H7 (cell line): ENCODE measurements at regions not wholly inside any gene's neighbourhood (a gene's known extent, or its start where the extent isn't known, plus 50 kb on each side); places are given as distances from the start of the nearest gene placed in this dataset.

ENCODE experiments used
- DNase-seq: peaks from one replicate; pipeline ENCODE4 v3.0.0; 2012
- H3K27me3 ChIP-seq: 2 replicates; pipeline ENCODE4 v1.6.0; 2011; ENCODE audit warnings: mild to moderate bottlenecking, low read length; ENCODE audit not compliant: control insufficient read depth, insufficient read depth
- H3K36me3 ChIP-seq: replicated peaks from 2 replicates; pipeline ENCODE4 v1.5.1; 2011; ENCODE audit warnings: low read length; ENCODE audit not compliant: control insufficient read depth, insufficient read depth
- H3K4me3 ChIP-seq: 2 replicates; pipeline ENCODE4 v1.5.1; 2011; ENCODE audit warnings: low read depth, mild to moderate bottlenecking, control low read depth, low read length, moderate library complexity; ENCODE audit not compliant: insufficient read depth

DNA sequence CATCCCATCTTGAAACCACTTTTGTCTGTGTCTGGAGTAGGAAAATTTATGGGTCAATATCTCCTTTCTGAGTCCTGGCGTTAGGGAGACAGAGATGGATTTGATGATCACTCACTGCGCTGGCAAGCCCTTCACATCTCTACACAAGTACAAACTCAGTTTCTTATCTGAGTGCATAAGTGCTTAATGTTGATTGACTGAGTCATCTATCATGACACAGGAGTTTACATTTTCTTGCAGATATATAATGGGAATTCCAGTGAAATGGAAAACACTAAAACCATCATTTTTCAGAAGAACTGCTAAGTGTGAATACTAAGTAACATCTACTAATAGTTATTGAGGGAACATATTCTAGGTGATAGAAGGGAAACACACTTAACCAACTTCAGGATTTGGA, 763.9 kb upstream of the COBL start:
- no peaks in the 10 kb centered on the region for H3K36me3 ChIP-seq
- H3K27me3 ChIP-seq: no peaks in the 10 kb centered on the region
- H3K4me3 ChIP-seq: no peak overlapping the region
- no peak for DNase-seq

DNA sequence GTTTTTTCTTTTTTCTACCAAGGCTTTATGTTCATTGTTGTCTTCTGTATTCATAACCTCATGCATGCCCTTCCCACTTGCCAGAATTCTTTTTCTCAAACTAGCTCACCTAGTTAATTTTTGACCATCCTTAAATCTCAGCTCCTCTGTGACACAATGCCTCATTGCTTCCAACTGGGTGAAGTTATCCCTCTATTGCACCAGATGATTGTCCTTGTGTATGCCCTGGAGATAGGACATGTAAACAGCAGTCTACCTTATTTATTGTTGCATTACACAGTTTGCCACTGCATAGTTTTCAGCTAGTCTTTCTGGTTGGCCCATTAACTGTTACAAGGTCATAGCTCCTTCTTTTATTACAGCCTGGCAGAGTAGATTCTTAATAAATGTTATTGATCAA, 763.1 kb upstream of the COBL start:
- H3K36me3 ChIP-seq: no peaks in the 10 kb centered on the region
- H3K4me3 ChIP-seq: no peak overlapping the region
- no peak for DNase-seq
- H3K27me3 ChIP-seq: no peaks in the 10 kb centered on the region

- no peaks in the 10 kb centered on the region for H3K36me3 ChIP-seq
- no peak for DNase-seq
- no peak overlapping the region for H3K4me3 ChIP-seq
- H3K27me3 ChIP-seq: no peaks in the 10 kb centered on the region
These were observed 761.0 kb upstream of the COBL start for GRCh38 chr7:52077571-52077970.

DNA sequence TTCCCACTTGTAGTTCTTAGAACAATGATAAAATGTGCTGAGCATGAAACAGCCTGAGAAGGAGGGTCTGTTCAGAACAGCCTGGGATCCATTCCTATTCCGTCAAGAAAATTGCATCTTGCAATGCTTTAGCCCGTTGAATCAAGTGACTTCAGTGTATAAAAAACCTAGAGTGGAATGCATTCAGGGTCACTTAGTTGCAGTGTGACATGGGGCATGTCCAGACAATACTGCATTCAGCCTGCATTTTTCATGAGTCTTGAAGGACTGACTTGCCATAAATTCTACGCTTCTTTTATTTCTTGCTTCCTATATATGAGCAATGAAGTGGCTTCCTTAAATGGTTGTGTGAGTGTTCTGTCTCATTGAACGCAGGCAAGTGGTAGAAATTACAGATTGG, 758.3 kb upstream of the COBL start:
- no peak for DNase-seq
- Histone ChIP-seq H3K4me3 (no peak overlapping the region), H3K27me3 (no peaks in the 10 kb centered on the region), H3K36me3 (no peaks in the 10 kb centered on the region)

DNA sequence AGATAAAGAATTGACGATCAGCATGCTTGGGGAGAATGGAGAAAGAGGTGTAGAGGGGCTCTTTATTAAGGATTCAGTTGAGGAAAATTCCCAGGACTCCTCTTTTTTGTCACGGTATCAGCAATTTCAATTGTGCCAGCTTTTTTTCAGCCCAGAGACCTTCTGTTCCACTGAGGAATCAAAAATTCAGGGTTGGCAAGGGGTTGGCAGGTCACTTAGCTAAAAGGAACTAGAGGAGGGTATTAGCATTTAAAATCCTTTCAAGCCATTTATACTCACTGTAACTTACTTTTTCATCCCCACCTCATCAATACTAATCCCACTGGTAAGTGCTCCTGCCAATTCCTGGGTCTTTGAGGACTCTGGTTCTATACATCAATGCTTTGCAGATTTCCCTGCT, 757.5 kb upstream of the COBL start:
- no peak for DNase-seq

DNA sequence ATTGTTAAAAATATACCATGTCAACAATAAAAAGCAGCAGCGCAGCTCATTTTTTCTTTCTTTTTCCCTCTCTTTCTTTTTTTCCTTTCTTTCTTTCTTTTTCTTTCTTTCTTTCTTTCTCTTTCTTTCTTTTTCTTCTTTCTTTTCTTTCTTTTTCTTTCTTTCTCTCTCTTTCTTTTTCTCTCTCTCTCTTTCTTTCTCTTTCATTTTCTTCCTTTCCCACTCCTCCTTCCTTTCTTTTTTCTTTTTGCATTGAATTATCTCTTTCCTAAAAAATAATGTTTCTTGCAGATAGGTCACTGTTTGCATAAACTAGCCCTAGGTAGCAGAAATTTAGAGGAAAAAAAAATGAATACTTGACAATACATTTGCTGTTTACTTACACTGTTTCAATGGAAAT, 755.1 kb upstream of the COBL start:
- Histone ChIP-seq H3K36me3 (no peaks in the 10 kb centered on the region), H3K27me3 (no peaks in the 10 kb centered on the region), H3K4me3 (no peak overlapping the region)
- no peak for DNase-seq

More for the DNA sequence above, 757.5 kb upstream of the COBL start:
- H3K4me3 ChIP-seq: no peak overlapping the region
- no peaks in the 10 kb centered on the region for H3K36me3 ChIP-seq
- no peaks in the 10 kb centered on the region for H3K27me3 ChIP-seq

DNA sequence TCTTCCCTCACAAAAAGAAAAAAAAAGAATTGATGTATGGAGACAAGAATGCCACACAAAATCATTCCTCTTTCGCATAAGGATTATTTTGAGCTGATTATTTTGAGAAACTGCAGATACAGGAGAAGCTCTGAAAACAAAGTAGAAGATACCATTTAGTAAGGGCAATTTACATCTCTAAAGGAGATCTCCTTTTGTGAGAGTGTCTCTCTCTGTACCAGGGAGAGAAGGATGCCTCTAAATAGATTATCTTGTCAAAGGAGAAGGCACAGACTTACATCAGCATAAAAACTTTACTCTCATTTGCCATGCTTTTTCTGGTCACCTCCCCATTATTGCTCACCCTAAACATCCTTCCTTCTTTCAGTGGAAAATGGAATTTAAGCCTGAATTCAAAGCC, 747.9 kb upstream of the COBL start:
- no peaks in the 10 kb centered on the region for H3K27me3 ChIP-seq
- no peaks in the 10 kb centered on the region for H3K36me3 ChIP-seq
- no peak overlapping the region for H3K4me3 ChIP-seq
- DNase-seq: no peak

- no peak for DNase-seq
- no peaks in the 10 kb centered on the region for H3K36me3 ChIP-seq
- no peak overlapping the region for H3K4me3 ChIP-seq
- no peaks in the 10 kb centered on the region for H3K27me3 ChIP-seq
These were observed 745.1 kb upstream of the COBL start for GRCh38 chr7:52061666-52062065.

DNA sequence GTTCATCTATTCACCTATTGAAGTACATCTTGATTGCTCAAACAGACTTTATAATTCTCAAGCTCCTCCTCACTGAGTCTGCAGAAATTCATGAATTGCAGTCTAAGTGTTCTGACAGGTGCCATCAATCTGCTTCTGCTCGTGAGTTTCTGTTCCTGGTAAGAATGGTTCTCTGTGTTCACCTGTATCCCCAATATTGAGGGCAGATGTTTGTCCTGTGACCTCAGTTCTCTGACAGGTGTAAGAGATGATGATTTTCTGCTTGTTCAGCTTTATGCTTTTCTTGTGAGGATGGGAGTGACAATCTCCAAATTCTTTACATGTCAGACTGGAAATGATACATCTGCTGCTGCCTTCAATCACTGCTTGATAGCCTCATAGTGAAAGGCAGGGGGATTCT, 736.9 kb upstream of the COBL start:
- Histone ChIP-seq H3K4me3 (no peak overlapping the region), H3K27me3 (no peaks in the 10 kb centered on the region), H3K36me3 (no peaks in the 10 kb centered on the region)
- no peak for DNase-seq

DNA sequence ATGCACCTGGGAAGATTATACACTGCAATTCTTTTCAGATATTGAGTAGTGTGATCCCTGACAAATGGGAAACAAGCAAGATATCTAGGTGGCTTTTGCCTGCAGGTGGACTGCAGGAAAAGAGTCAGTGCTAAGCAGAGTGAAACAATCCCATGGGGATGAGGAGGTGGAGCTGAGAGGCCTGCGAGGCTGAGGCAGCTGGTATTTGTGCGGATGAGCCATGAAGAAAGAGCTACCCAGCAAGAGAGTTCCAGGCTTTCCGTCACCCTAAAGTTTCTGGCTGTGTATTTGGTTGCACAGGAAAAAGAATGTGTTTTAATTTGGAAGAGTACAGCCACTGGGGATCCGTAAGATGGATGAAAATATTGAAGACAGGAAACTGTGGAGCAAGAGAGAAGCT, 714.1 kb upstream of the COBL start:
- Histone ChIP-seq H3K36me3 (no peaks in the 10 kb centered on the region), H3K4me3 (no peak overlapping the region), H3K27me3 (no peaks in the 10 kb centered on the region)
- no peak for DNase-seq

DNA sequence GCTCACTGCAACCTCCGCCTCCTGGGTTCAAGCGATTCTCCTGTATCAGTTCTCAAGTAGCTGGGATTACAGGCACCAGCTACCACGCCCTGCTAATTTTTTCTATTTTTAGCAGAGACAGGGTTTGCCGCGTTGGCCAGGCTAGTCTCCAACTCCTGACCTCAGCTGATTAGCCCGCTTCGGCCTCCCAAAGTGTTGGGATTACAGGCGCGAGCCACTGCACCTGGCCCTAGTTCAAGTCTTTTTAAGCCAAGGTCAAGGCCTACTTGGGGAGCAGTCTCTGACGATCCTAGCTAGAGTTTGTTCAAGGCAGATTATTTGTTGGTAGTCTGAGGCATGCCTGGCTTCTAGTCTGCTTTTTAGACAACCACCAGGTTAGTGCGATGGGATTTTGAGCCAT, 709.5 kb upstream of the COBL start:
- Histone ChIP-seq H3K27me3 (no peaks in the 10 kb centered on the region), H3K36me3 (no peaks in the 10 kb centered on the region), H3K4me3 (no peak overlapping the region)
- DNase-seq: no peak

DNA sequence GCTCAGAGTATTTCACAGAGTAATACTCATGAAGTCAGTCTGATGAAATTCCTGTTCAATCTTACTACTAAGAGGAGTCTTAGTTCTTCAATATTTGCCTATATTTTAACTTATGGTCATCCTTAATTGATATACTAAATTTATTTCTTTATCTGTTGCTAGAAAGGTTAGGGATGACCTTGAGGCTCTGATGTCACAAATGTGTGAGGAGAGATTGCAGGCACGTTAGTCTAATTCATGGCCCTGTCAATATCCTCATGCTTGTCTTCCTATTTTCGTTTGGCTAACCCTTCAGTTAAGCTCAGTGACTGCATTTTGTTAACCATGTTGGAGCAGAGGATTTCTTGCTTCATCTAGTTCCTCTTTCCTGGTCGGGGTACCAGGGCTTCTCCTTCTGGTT, 704.7 kb upstream of the COBL start:
- Histone ChIP-seq H3K27me3 (no peaks in the 10 kb centered on the region), H3K4me3 (no peak overlapping the region), H3K36me3 (no peaks in the 10 kb centered on the region)
- no peak for DNase-seq

GRCh38 chr7:52018680-52019054, 702.1 kb upstream of the COBL start:
- no peak overlapping the region for H3K4me3 ChIP-seq
- no peaks in the 10 kb centered on the region for H3K27me3 ChIP-seq
- H3K36me3 ChIP-seq: no peaks in the 10 kb centered on the region
- DNase-seq: no peak

DNA sequence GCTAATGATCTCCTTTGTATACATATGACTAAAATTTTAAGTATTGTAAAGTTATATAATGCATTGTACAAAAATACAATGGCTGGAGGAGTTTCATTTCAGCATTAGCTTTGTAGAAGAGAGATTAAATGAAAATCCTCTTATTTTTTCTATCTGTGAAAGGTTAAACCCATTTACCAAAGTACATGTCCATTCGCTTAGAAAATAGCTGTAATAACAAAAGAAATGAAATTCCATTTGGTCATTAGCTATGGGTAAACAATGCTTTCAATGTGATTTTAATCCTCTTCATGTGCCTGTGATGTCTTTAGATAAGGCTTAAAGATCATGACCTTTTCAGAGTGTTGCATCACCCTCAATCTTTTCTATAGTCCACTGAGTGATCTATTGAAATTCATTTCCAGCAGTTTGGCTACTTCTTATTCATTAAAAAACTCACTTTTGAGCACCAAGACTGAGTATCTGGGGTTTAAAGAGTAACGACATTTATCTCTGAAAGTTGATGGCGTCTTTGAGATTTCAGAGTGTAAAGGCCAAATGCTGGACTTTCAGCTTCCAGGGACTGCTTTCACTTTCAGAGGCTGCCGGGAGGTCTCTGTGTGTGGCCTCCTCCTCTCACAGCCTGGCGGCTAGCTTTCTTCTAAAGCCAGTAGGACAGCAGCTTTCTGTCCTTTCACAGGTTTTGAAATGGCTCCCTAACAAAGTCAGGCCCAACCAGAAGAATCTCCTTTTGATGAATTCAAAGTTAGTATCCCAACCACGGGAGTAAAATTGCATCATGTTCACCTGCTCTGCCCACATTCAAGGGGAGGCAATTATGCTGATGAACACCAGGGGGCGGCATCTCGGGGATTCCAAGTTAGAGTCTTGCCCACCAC, 701.4 kb upstream of the COBL start:
- Histone ChIP-seq H3K4me3 (no peak overlapping the region), H3K36me3 (no peaks in the 10 kb centered on the region), H3K27me3 (no peaks in the 10 kb centered on the region)
- peak; percentile 29 for DNase-seq

DNA sequence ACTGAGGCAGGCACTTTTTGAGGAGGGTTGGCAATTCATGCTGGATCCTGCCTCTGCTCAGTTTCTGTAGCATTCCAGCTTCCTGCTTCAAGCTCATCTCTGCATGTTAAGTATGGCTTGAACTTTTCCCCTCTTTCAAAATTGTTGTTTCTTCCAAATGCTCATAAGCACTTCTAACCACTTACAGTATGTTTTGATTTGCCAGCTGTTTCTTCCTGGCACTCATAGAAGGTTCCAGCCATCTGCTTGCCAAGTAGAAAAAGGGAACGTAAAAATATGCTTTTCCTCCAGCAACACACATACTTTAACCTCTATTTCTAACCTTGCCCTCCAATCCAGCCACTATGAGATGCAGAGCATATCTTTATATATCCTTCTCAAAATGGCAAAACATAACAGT, 692.6 kb upstream of the COBL start:
- no peak for DNase-seq
- H3K27me3 ChIP-seq: no peaks in the 10 kb centered on the region
- H3K4me3 ChIP-seq: no peak overlapping the region
- H3K36me3 ChIP-seq: no peaks in the 10 kb centered on the region

DNA sequence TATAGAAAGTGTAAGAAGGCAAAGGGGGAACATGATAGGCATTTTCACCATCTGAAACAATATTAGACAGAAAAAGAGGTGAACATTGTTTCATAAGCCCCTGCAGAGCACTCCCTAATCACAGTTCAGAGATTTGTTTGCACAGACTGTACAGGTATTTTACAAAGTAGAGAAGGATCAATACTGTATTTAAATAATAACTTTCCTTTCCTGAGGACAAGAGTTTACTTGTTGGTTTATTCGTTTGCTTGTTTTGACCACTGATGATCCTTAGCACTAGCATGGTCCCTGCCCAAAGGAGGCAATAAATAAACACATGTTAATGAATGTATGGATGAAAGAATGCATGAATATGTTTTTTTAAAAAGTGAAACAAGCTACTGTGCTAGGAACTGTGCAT, 690.1 kb upstream of the COBL start:
- Histone ChIP-seq H3K27me3 (no peaks in the 10 kb centered on the region), H3K4me3 (no peak overlapping the region), H3K36me3 (no peaks in the 10 kb centered on the region)
- no peak for DNase-seq
